Keratinocyte (primary cell): ENCODE measurements at regions not wholly inside any gene's neighbourhood (a gene's known extent, or its start where the extent isn't known, plus 50 kb on each side); places are given as distances from the start of the nearest gene placed in this dataset.

Experiments
- DNase-seq: peaks from one replicate; pipeline ENCODE4 v3.0.0-alpha.2; 2011; ENCODE audit warnings: low read depth, missing footprints, low spot score
- FAIRE-seq: peaks from 2 replicates; lab custom pipeline; 2011; peaks lifted over from hg19 to GRCh38; lab: Jason Lieb, UNC
- H2AFZ ChIP-seq: 2 replicates; pipeline ENCODE4 v1.6.0; 2012; ENCODE audit warnings: low read length, control low read depth, inconsistent platforms; ENCODE audit not compliant: control insufficient read depth
- H3K27ac ChIP-seq: 2 replicates; pipeline ENCODE4 v1.5.1; 2011; ENCODE audit warnings: low read length; ENCODE audit not compliant: control insufficient read depth, insufficient read depth
- H3K27me3 ChIP-seq: 3 replicates; pipeline ENCODE4 v1.6.0; 2011; ENCODE audit warnings: low read length; ENCODE audit not compliant: control insufficient read depth, insufficient read depth; ENCODE audit errors: extremely low read depth
- H3K36me3 ChIP-seq, 2 experiments: 2 replicates in 1 of 2; 3 replicates in 1 of 2; pipeline ENCODE4 v1.5.1; 2011; ENCODE audit warnings: low read length in 2 of 2, mild to moderate bottlenecking in 1 of 2; ENCODE audit not compliant: control insufficient read depth in 2 of 2, insufficient read depth in 2 of 2; ENCODE audit errors: extremely low read depth in 1 of 2
- H3K4me1 ChIP-seq: 3 replicates; pipeline ENCODE4 v1.5.1; 2011; ENCODE audit warnings: low read length; ENCODE audit not compliant: control insufficient read depth, insufficient read depth; ENCODE audit errors: extremely low read depth
- H3K4me2 ChIP-seq: 3 replicates; pipeline ENCODE4 v1.6.0; 2011; ENCODE audit warnings: low read depth, low read length; ENCODE audit not compliant: control insufficient read depth, insufficient read depth; ENCODE audit errors: extremely low read depth
- H3K4me3 ChIP-seq, 3 experiments: fragments of 200-600 bp in 1 of 3; sonication (generic) in 1 of 3; 2 replicates in 2 of 3; 3 replicates in 1 of 3; pipeline ENCODE4 v1.5.1; 2011 to 2016; ENCODE audit warnings: low read length in 3 of 3, mild to moderate bottlenecking in 3 of 3, control low read depth in 2 of 3, inconsistent platforms in 1 of 3, low read depth in 1 of 3, mixed read lengths in 1 of 3, mixed run types in 1 of 3, moderate library complexity in 1 of 3; ENCODE audit not compliant: control insufficient read depth in 2 of 3, insufficient read depth in 2 of 3; ENCODE audit errors: extremely low read depth in 1 of 3
- H3K79me2 ChIP-seq: 2 replicates; pipeline ENCODE4 v1.6.0; 2012; ENCODE audit warnings: low read length; ENCODE audit not compliant: control insufficient read depth, insufficient read depth
- H3K9ac ChIP-seq: 3 replicates; pipeline ENCODE4 v1.6.0; 2011; ENCODE audit warnings: low read length; ENCODE audit not compliant: control insufficient read depth, insufficient read depth; ENCODE audit errors: extremely low read depth
- H3K9me1 ChIP-seq: 3 replicates; pipeline ENCODE4 v1.6.0; 2011; ENCODE audit warnings: low read length; ENCODE audit not compliant: control insufficient read depth, insufficient read depth; ENCODE audit errors: extremely low read depth
- H3K9me3 ChIP-seq: 2 replicates; pipeline ENCODE4 v1.5.1; 2012; ENCODE audit warnings: low read depth, low read length; ENCODE audit not compliant: control insufficient read depth
- H4K20me1 ChIP-seq: 3 replicates; pipeline ENCODE4 v1.6.0; 2011; ENCODE audit warnings: low read length; ENCODE audit not compliant: control insufficient read depth, insufficient read depth; ENCODE audit errors: extremely low read depth
- EZH2 ChIP-seq: IDR thresholded peaks from one replicate; pipeline ENCODE4 v1.6.1; 2012; ENCODE audit warnings: inconsistent platforms, mild to moderate bottlenecking, low read length, moderate library complexity
- dilution Hi-C: fragments of 300-500 bp; cut with MboI; formaldehyde crosslinking; loops from one replicate; pipeline ENCODE4 v1.7.0; 2020; ENCODE audit warnings: low sequenced_read_pairs; ENCODE audit not compliant: extremely low pct_ligation_motif_present
- TF ChIP-seq, protein P1 (sequence below), 3 experiments: IDR thresholded peaks in 1 of 3; conservative IDR thresholded peaks in 1 of 3; optimal IDR thresholded peaks in 1 of 3; 2 replicates in 2 of 3; 3 replicates in 1 of 3; pipeline versions ENCODE3 to v1.5.1; 2011; ENCODE audit warnings: low read length in 3 of 3, mild to moderate bottlenecking in 3 of 3, moderate library complexity in 2 of 3, control low read depth in 1 of 3, inconsistent platforms in 1 of 3; ENCODE audit not compliant: insufficient read depth in 2 of 3; ENCODE audit errors: extremely low read depth in 1 of 3

DNA sequence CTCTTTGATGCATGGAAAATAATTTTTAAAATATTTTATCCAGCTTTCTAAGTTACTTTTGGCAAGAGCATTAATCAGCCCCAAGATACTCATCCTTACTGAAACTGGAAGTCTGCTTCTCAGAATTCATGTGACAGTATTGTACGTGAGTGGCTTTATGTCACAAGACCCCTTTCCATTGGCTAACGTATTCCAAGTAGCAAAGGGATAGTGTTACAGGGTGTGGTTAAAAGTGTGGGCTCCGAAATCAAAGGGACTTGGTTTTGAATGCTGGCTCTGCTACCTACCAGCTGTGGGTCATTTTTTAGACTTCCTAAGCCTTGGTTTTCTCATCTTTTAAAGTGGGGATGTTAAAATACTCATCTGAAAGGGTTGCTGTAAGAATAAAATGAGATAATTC, 91.7 kb downstream of the RHOU start:
- FAIRE-seq, result no peak
- H3K4me3 ChIP-seq, result no peak overlapping the region
- H3K4me2 ChIP-seq, result no peak overlapping the region
- no peaks in the 10 kb centered on the region for H3K36me3 ChIP-seq
- H3K79me2 ChIP-seq, result no peaks in the 10 kb centered on the region
- H3K9ac ChIP-seq, result no peak overlapping the region
- dilution Hi-C loops, result no loop called here
- no peak for DNase-seq
- no peak overlapping the region for H3K27ac ChIP-seq
- H2AFZ ChIP-seq, result no peak overlapping the region
- H3K9me1 ChIP-seq, result no peaks in the 10 kb centered on the region
- TF ChIP-seq, protein P1, sequence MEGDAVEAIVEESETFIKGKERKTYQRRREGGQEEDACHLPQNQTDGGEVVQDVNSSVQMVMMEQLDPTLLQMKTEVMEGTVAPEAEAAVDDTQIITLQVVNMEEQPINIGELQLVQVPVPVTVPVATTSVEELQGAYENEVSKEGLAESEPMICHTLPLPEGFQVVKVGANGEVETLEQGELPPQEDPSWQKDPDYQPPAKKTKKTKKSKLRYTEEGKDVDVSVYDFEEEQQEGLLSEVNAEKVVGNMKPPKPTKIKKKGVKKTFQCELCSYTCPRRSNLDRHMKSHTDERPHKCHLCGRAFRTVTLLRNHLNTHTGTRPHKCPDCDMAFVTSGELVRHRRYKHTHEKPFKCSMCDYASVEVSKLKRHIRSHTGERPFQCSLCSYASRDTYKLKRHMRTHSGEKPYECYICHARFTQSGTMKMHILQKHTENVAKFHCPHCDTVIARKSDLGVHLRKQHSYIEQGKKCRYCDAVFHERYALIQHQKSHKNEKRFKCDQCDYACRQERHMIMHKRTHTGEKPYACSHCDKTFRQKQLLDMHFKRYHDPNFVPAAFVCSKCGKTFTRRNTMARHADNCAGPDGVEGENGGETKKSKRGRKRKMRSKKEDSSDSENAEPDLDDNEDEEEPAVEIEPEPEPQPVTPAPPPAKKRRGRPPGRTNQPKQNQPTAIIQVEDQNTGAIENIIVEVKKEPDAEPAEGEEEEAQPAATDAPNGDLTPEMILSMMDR (optimal IDR thresholded peaks at IDR 0.05 in 1 of 3, IDR thresholded peaks at IDR 0.05 in 1 of 3, conservative IDR thresholded peaks at IDR 0.05 in 1 of 3; ENCODE audit: extremely low read depth in 1 of 3, insufficient read depth in 2 of 3, low read length in 3 of 3), result no peak
- TF ChIP-seq EZH2, result no peak
- peaks cover 18% of the 10 kb centered on the region for H3K27me3 ChIP-seq
- no peaks in the 10 kb centered on the region for H3K9me3 ChIP-seq
- H4K20me1 ChIP-seq, result no peaks in the 10 kb centered on the region
- peaks cover 11% of the 10 kb centered on the region for H3K4me1 ChIP-seq

DNA sequence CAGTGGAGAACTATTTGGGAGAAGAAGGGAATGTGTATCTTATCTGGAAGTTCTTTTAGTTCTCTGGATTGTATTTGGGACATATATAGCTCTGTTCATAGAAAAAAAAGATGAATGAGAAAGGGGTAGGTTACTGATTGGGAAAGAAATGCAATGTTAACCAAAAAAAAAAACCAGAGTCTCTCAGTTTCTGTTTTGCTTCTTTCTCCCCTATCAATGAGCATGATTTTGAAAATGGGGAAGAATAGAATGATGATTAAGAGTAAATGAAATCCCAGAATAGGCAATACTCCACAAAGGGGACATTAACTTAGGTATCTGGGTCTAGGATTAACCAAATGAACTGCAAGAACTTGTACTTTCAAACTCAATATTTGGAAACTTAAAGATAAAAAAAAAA, 92.9 kb downstream of the RHOU start:
- Histone ChIP-seq H3K27ac (no peak overlapping the region), H3K4me3 (no peak overlapping the region), H3K4me2 (no peak overlapping the region), H3K9me1 (no peaks in the 10 kb centered on the region), H3K36me3 (no peaks in the 10 kb centered on the region), H3K9ac (no peak overlapping the region), H3K27me3 (peaks cover 14% of the 10 kb centered on the region), H2AFZ (no peak overlapping the region), H3K4me1 (peaks cover 11% of the 10 kb centered on the region), H3K9me3 (no peaks in the 10 kb centered on the region), H3K79me2 (no peaks in the 10 kb centered on the region), H4K20me1 (no peaks in the 10 kb centered on the region)
- FAIRE-seq (no peak), DNase-seq (no peak)
- dilution Hi-C loops, result no loop called here
- TF ChIP-seq, protein P1 (optimal IDR thresholded peaks at IDR 0.05 in 1 of 3, IDR thresholded peaks at IDR 0.05 in 1 of 3, conservative IDR thresholded peaks at IDR 0.05 in 1 of 3; ENCODE audit: extremely low read depth in 1 of 3, insufficient read depth in 2 of 3, low read length in 3 of 3), result no peak
- no peak for TF ChIP-seq EZH2
